DND-41 (cell line): ENCODE measurements at regions not wholly inside any gene's neighbourhood (a gene's known extent, or its start where the extent isn't known, plus 50 kb on each side); places are given as distances from the start of the nearest gene placed in this dataset.

ENCODE experiments used
- CTCF ChIP-seq: IDR thresholded peaks from 2 replicates; pipeline ENCODE4 v1.5.1; 2012; ENCODE audit warnings: borderline replicate concordance, low read length, moderate library complexity, mild to moderate bottlenecking; ENCODE audit not compliant: poor library complexity, severe bottlenecking; ENCODE audit errors: extremely low read depth
- EZH2 ChIP-seq: IDR thresholded peaks from 3 replicates; pipeline ENCODE4 v1.6.1; 2012; ENCODE audit warnings: borderline replicate concordance, low read depth, mild to moderate bottlenecking, moderate library complexity, low read length, inconsistent platforms; ENCODE audit not compliant: severe bottlenecking

GRCh38 chr22:49033616-49034015 is 794.1 kb downstream of the BRD1 start:
- no peak for TF ChIP-seq CTCF
- TF ChIP-seq EZH2 = no peak
